T1000 (cell line): ENCODE measurements at regions not wholly inside any gene's neighbourhood (a gene's known extent, or its start where the extent isn't known, plus 50 kb on each side); places are given as distances from the start of the nearest gene placed in this dataset.

ENCODE experiments used
- DNase-seq: peaks from one replicate; lab custom pipeline; 2025; ENCODE audit warnings: mixed read lengths; lab: John Stamatoyannopoulos, UW

GRCh38 chr19:32202244-32202643 lies 143.2 kb upstream of the ZNF507 start:
- no peak for DNase-seq

GRCh38 chr19:32203161-32203560 lies 142.2 kb upstream of the ZNF507 start:
- DNase-seq = no peak

GRCh38 chr19:32206065-32206464 lies 139.3 kb upstream of the ZNF507 start:
- DNase-seq = no peak

- DNase-seq = no peak
These were observed 137.3 kb upstream of the ZNF507 start for GRCh38 chr19:32208060-32208459.

GRCh38 chr19:32219392-32219791 lies 126.0 kb upstream of the ZNF507 start:
- no peak for DNase-seq

GRCh38 chr19:32219881-32220472 lies 125.4 kb upstream of the ZNF507 start:
- DNase-seq = no peak

- no peak for DNase-seq
These were observed 124.5 kb upstream of the ZNF507 start for GRCh38 chr19:32220951-32221350.

- no peak for DNase-seq
These were observed 122.9 kb upstream of the ZNF507 start for GRCh38 chr19:32222556-32222955.

- DNase-seq = no peak
These were observed 122.3 kb upstream of the ZNF507 start for GRCh38 chr19:32223106-32223505.

- DNase-seq = no peak
These were observed 121.6 kb upstream of the ZNF507 start for GRCh38 chr19:32223595-32224370.

GRCh38 chr19:32224371-32225244 lies 120.8 kb upstream of the ZNF507 start:
- DNase-seq = no peak

GRCh38 chr19:32227561-32228165 lies 117.7 kb upstream of the ZNF507 start:
- DNase-seq = no peak

- DNase-seq = no peak
These were observed 115.0 kb upstream of the ZNF507 start for GRCh38 chr19:32230441-32230840.

GRCh38 chr19:32231020-32231419 lies 114.4 kb upstream of the ZNF507 start:
- DNase-seq = no peak

GRCh38 chr19:32231691-32232090 lies 113.7 kb upstream of the ZNF507 start:
- DNase-seq = no peak

- DNase-seq = no peak
These were observed 113.0 kb upstream of the ZNF507 start for GRCh38 chr19:32232449-32232848.

GRCh38 chr19:32233091-32233490 lies 112.3 kb upstream of the ZNF507 start:
- DNase-seq = no peak

GRCh38 chr19:32233885-32234284 lies 111.5 kb upstream of the ZNF507 start:
- no peak for DNase-seq

- DNase-seq = no peak
These were observed 110.7 kb upstream of the ZNF507 start for GRCh38 chr19:32234663-32235217.

- DNase-seq = no peak
These were observed 107.3 kb upstream of the ZNF507 start for GRCh38 chr19:32238076-32238475.

- DNase-seq = no peak
These were observed 105.1 kb upstream of the ZNF507 start for GRCh38 chr19:32240316-32240715.

GRCh38 chr19:32241306-32241705 lies 104.1 kb upstream of the ZNF507 start:
- DNase-seq = no peak
